ENCODE measurements at regions not wholly inside any gene's neighbourhood (a gene's known extent, or its start where the extent isn't known, plus 50 kb on each side); places are given as distances from the start of the nearest gene placed in this dataset.

DNA sequence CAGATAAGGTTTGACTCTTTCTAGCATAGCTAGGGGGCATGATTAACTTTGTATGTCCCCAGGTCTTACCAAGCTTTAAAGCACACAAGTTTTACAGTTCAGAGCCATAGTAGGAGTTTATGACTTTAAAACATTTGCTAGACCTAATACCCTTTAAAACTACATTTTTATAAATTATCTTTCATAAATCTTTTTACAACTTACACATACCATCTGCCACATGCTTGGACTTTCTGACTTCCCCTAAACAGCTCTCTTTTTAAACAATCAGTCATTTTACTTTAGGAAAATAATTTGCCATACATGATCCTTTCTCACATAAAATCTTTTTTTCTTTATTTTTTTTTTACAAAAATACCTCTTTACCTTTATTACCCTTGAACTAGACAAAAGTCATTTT, 735.3 kb upstream of the CADM2 start:
- TF ChIP-seq, protein P1, sequence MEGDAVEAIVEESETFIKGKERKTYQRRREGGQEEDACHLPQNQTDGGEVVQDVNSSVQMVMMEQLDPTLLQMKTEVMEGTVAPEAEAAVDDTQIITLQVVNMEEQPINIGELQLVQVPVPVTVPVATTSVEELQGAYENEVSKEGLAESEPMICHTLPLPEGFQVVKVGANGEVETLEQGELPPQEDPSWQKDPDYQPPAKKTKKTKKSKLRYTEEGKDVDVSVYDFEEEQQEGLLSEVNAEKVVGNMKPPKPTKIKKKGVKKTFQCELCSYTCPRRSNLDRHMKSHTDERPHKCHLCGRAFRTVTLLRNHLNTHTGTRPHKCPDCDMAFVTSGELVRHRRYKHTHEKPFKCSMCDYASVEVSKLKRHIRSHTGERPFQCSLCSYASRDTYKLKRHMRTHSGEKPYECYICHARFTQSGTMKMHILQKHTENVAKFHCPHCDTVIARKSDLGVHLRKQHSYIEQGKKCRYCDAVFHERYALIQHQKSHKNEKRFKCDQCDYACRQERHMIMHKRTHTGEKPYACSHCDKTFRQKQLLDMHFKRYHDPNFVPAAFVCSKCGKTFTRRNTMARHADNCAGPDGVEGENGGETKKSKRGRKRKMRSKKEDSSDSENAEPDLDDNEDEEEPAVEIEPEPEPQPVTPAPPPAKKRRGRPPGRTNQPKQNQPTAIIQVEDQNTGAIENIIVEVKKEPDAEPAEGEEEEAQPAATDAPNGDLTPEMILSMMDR (IDR thresholded peaks at IDR 0.05; ENCODE audit: extremely low read depth, missing control alignments) = no peak
- no peak for DNase-seq (ENCODE audit: low spot score)

DNA sequence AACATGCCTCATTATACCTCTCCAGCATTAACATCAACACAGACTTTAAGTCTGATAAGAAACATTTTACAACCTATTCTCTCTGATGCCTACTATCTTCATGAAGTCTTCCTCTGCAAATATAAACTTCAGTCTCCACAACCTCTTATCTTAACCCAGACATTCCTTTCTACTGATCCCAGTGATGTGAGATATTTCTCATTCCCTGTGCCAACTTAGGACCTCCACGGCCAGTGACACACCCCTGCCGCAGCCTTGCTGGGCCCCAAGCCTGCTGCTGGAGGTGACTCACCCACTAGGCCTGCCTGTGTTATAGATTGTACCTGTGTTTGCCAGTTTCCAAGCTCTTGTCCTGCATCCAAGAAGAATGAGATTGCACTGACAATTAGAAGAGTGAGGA, 734.5 kb upstream of the CADM2 start:
- no peak for DNase-seq (ENCODE audit: low spot score)
- TF ChIP-seq, protein P1 (IDR thresholded peaks at IDR 0.05; ENCODE audit: extremely low read depth, missing control alignments) = no peak

DNA sequence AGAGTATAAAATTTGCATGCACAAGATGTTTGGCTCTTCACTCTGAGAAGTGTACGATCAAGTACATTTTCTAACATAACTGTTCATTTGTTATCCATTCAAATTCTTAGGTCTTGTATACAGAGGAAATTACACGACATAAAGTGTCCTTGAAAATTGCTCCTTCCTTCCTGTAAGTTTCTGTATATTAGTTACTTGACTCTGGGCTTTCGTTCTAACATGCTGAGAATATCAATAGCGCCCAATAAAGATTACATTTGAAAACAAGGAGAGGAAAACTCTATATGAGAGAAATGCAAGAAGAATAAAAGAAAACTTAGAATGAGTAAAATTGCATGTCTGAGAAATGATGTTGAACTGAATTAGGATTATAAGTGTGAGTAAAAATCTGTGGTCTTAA, 722.5 kb upstream of the CADM2 start:
- no peak for DNase-seq (ENCODE audit: low spot score)
- TF ChIP-seq, protein P1 (IDR thresholded peaks at IDR 0.05; ENCODE audit: extremely low read depth, missing control alignments) = no peak

DNA sequence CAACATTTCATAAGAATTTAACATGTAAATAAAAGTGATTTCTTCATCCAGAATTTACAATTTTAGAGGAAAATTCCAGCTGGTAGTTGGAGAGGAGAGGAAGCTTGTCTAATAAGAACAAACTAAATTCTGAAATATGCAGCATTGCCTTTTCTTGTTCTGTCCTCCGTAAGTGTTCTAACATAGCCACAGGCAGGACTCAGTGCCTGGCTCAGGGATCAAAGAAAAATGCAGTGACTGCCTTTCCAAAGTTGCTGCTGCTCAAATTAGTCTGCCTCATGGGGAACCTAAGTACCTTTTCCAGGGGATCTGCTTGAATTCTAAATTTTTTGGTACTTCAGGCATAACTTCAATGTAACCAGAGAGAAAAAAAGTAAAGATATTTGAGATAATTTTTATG, 713.0 kb upstream of the CADM2 start:
- DNase-seq (ENCODE audit: low spot score) = no peak
- TF ChIP-seq, protein P1 (IDR thresholded peaks at IDR 0.05; ENCODE audit: extremely low read depth, missing control alignments) = no peak

DNA sequence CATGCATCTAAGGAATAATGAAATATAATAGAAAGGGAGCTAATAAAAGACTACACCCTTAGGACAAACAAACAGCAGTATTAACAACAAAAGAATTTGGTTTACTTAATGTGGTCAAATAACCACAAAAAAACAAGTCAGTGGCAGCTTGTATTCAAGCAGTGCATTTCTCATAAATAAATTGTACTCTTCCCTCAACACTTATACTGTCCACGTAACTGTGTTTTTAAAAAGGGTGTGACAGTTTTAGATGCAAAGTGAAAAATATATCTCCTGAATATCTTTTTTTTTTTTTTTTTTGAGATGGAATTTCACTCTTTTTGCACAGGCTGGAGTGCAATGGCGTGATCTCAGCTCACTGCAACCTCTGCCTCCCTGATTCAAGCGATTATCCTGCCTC, 698.2 kb upstream of the CADM2 start:
- TF ChIP-seq, protein P1 (IDR thresholded peaks at IDR 0.05; ENCODE audit: extremely low read depth, missing control alignments) = no peak
- DNase-seq (ENCODE audit: low spot score) = no peak

DNA sequence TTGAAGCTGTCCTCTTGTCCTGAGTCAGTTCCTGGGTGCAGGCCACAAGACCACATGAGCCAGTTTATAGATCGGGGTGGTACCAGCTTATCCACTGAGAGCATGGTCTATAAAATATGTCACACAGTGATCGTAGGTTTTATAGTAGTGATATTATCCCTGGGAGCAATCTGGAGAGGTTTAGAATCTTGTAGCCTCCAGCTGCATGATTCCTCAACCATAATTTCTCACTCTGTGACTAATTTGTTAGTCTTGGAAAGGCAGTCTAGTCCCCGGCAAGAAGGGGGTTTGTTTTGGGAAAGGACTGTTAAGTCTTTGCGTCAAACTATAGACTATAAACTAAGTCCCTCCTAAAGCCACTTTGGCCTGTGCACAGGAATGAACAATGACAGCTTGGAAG, 693.0 kb upstream of the CADM2 start:
- TF ChIP-seq, protein P1 (IDR thresholded peaks at IDR 0.05; ENCODE audit: extremely low read depth, missing control alignments) = no peak
- DNase-seq (ENCODE audit: low spot score) = no peak

DNA sequence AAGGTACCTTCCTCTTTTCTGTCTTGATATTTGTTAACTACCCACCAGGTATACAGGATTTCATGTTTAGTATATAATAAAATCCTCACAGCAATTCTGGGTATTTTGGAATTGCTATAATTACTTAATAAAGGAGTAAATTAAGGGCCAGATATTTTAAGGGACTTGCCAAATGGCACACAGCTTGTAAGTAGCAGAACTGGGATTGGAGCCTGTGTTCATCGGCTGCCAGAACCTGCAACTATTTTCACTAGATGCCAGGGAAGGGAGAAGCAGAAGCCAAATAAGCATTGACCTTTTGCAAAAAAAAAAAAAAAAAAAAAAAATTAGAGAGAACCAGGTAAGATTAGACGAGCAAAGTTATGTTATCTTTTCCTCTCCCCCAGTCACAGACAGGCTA, 683.3 kb upstream of the CADM2 start:
- DNase-seq (ENCODE audit: low spot score) = no peak

More for the DNA sequence above, 683.3 kb upstream of the CADM2 start:
- TF ChIP-seq, protein P1 (IDR thresholded peaks at IDR 0.05; ENCODE audit: extremely low read depth, missing control alignments) = no peak
